Erythroblast (primary cell): ENCODE measurements at regions not wholly inside any gene's neighbourhood (a gene's known extent, or its start where the extent isn't known, plus 50 kb on each side); places are given as distances from the start of the nearest gene placed in this dataset.

ENCODE experiments used
- GATA1 ChIP-seq: IDR thresholded peaks from 2 replicates; pipeline ENCODE4 v1.6.1; 2011; ENCODE audit warnings: low read depth, mild to moderate bottlenecking, control low read depth, low read length, moderate library complexity
- POLR2A ChIP-seq: IDR thresholded peaks from 2 replicates; pipeline ENCODE4 v1.6.1; 2011; ENCODE audit warnings: mild to moderate bottlenecking, low read length

DNA sequence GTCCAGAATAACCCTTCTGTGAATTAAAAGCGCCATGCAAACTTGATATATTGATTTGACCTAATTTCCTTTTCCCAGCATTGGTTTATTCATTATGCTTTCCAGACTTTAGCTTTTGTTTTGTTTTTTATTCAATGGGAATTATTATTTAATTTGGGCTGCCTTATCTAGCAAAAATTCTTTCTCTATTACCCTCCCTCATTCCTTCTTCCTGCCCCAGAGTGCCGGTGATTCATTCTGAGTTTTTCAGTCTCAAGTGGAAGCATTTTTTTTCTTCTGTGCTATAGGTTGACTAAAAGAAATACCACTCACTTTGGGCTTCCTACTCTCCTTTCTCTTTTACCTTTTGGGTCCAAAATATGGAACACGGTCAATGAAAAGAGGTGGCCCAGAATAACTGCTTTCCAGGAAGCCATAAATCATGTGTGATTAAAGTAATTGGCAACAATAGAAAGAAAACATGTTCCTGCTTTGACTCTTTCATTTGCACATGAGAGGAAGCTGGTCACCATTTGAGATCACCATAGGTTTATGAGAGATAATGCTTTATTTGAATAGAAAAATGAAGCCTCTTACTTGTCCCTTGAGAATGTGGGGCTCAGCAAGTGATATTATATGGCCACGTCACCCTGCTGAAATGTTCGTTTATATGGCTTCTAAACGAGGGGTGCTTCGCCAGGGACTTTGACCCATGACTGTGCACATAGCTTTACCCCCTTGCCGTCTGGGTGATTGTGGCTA is 422.8 kb upstream of the ZEB2 start:
- no peak for TF ChIP-seq POLR2A
- no peak for TF ChIP-seq GATA1
